ENCODE measurements at regions not wholly inside any gene's neighbourhood (a gene's known extent, or its start where the extent isn't known, plus 50 kb on each side); places are given as distances from the start of the nearest gene placed in this dataset.

- no peak for DNase-seq
Measured at GRCh38 chr16:65223335-65223734, 101.5 kb upstream of the CDH11 start.

- no peak for DNase-seq
Measured at GRCh38 chr16:65222536-65222935, 100.7 kb upstream of the CDH11 start.

GRCh38 chr16:65222049-65222448 is 100.2 kb upstream of the CDH11 start:
- no peak for DNase-seq

- no peak for DNase-seq
Measured at GRCh38 chr16:65219786-65220185, 97.9 kb upstream of the CDH11 start.

- DNase-seq: no peak
Measured at GRCh38 chr16:65218348-65218747, 96.5 kb upstream of the CDH11 start.

- DNase-seq: no peak
Measured at GRCh38 chr16:65213866-65214595, 92.2 kb upstream of the CDH11 start.

GRCh38 chr16:65212791-65213190 is 90.9 kb upstream of the CDH11 start:
- DNase-seq: no peak

- no peak for DNase-seq
Measured at GRCh38 chr16:65212240-65212639, 90.4 kb upstream of the CDH11 start.

- DNase-seq: no peak
Measured at GRCh38 chr16:65202461-65202860, 80.6 kb upstream of the CDH11 start.

- DNase-seq: no peak
Measured at GRCh38 chr16:65201511-65201910, 79.6 kb upstream of the CDH11 start.

- no peak for DNase-seq
Measured at GRCh38 chr16:65200857-65201256, 79.0 kb upstream of the CDH11 start.

GRCh38 chr16:65200156-65200773 is 78.4 kb upstream of the CDH11 start:
- DNase-seq: no peak

- DNase-seq: no peak
Measured at GRCh38 chr16:65196420-65197075, 74.7 kb upstream of the CDH11 start.

GRCh38 chr16:65195998-65196397 is 74.1 kb upstream of the CDH11 start:
- DNase-seq: no peak

GRCh38 chr16:65185241-65185778 is 63.4 kb upstream of the CDH11 start:
- no peak for DNase-seq

- DNase-seq: no peak
Measured at GRCh38 chr16:65181071-65181561, 59.3 kb upstream of the CDH11 start.

- no peak for DNase-seq
Measured at GRCh38 chr16:65178151-65178550, 56.3 kb upstream of the CDH11 start.

- no peak for DNase-seq
Measured at GRCh38 chr16:65176603-65177002, 54.7 kb upstream of the CDH11 start.

GRCh38 chr16:65172356-65172755 is 50.5 kb upstream of the CDH11 start:
- DNase-seq: no peak
